ENCODE measurements at regions not wholly inside any gene's neighbourhood (a gene's known extent, or its start where the extent isn't known, plus 50 kb on each side); places are given as distances from the start of the nearest gene placed in this dataset.

DNA sequence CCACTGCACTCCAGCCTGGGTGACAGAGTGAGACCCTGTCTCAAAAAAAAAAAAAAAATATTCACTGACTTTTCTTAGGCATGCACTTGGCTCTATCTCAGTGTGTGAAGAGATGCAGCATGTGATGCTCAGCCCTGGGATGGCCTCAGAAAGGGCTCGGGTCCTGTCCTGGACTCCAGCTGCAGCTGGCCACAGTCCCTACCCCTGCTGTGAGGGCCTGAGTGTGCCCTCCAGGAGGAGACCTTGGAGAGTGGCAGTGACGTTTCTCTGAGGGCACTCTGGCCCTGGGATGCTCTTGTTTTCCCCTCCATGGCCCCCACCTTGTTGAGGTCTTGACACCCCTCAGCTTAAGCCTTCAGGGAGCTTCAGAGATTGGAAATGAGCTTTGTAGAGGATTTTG is 81.9 kb upstream of the POU3F1 start:
- H3K27ac ChIP-seq = no peak overlapping the region
- no peak overlapping the region for H3K4me3 ChIP-seq
- DNase-seq = no peak
- WGBS, 4 donors = 60 to 83% (median 71%) methylated on average over 1 to 2 of the region's 2 CpGs
- no peaks in the 10 kb centered on the region for H3K4me1 ChIP-seq (replicated peaks in 1 of 2)
- H3K27me3 ChIP-seq = peaks cover 5% of the 10 kb centered on the region
- TF ChIP-seq POLR2A (IDR thresholded peaks at IDR 0.05) = no peak
- TF ChIP-seq, protein P1, sequence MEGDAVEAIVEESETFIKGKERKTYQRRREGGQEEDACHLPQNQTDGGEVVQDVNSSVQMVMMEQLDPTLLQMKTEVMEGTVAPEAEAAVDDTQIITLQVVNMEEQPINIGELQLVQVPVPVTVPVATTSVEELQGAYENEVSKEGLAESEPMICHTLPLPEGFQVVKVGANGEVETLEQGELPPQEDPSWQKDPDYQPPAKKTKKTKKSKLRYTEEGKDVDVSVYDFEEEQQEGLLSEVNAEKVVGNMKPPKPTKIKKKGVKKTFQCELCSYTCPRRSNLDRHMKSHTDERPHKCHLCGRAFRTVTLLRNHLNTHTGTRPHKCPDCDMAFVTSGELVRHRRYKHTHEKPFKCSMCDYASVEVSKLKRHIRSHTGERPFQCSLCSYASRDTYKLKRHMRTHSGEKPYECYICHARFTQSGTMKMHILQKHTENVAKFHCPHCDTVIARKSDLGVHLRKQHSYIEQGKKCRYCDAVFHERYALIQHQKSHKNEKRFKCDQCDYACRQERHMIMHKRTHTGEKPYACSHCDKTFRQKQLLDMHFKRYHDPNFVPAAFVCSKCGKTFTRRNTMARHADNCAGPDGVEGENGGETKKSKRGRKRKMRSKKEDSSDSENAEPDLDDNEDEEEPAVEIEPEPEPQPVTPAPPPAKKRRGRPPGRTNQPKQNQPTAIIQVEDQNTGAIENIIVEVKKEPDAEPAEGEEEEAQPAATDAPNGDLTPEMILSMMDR (IDR thresholded peaks at IDR 0.05) = no peak
- intact Hi-C loops (cut with DNase I) = no loop called here
- no peaks in the 10 kb centered on the region for H3K9me3 ChIP-seq (replicated peaks in 1 of 3)
- no peaks in the 10 kb centered on the region for H3K36me3 ChIP-seq (replicated peaks in 1 of 2)

DNA sequence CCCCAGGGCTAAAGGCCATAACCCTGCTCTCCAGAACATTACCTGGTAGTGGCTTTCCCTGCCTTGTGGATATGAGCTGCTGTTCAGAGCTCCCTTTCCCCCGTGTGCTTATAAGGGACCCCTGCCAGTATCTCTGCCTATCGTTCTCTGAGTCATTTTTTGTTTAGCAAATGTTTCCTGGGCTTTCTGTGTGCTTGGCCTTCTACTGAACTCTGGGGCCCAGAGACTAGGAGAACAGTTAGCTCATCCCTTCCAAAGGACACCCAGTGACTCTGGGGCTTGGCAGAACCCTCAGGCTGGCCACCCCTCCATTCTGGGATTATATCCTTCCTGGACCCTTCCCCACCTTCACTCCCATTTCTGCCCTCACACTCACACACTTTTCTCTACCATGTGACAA is 80.8 kb upstream of the POU3F1 start:
- WGBS, 4 donors = 29 to 45% (median 34%) methylated on average over 2 of the region's 2 CpGs
- TF ChIP-seq POLR2A (IDR thresholded peaks at IDR 0.05) = no peak
- TF ChIP-seq, protein P1 (IDR thresholded peaks at IDR 0.05) = no peak
- no peak overlapping the region for H3K4me3 ChIP-seq
- no peaks in the 10 kb centered on the region for H3K9me3 ChIP-seq (replicated peaks in 1 of 3)
- H3K36me3 ChIP-seq (replicated peaks in 1 of 2) = no peaks in the 10 kb centered on the region
- H3K27ac ChIP-seq = peak overlapping the region in 1 of 5 donors; percentile 17
- no peaks in the 10 kb centered on the region for H3K27me3 ChIP-seq
- DNase-seq = peak in 3 of 7 donors; percentile 16 to 37 (median 24)
- no peaks in the 10 kb centered on the region for H3K4me1 ChIP-seq (replicated peaks in 1 of 2)
- intact Hi-C loops (cut with DNase I) = no loop called here

GRCh38 chr1:38126970-38127369 is 80.4 kb upstream of the POU3F1 start:
- no peak for DNase-seq

GRCh38 chr1:38125837-38126520 is 79.4 kb upstream of the POU3F1 start:
- 85 to 92% (median 87%) methylated on average over 17 to 21 of the region's 21 CpGs for WGBS, 4 donors
- H3K4me1 ChIP-seq (replicated peaks in 1 of 2) = no peaks in the 10 kb centered on the region

More at GRCh38 chr1:38126970-38127369, 80.4 kb upstream of the POU3F1 start:
- TF ChIP-seq, protein P1 (IDR thresholded peaks at IDR 0.05) = no peak
- no peak for TF ChIP-seq POLR2A (IDR thresholded peaks at IDR 0.05)
- Histone ChIP-seq H3K4me1 (replicated peaks in 1 of 2) (no peaks in the 10 kb centered on the region), H3K27ac (no peak overlapping the region), H3K36me3 (replicated peaks in 1 of 2) (no peaks in the 10 kb centered on the region), H3K9me3 (replicated peaks in 1 of 3) (no peaks in the 10 kb centered on the region), H3K27me3 (no peaks in the 10 kb centered on the region), H3K4me3 (no peak overlapping the region)
- 75 to 84% (median 83%) methylated on average over 8 of the region's 8 CpGs for WGBS, 4 donors
- intact Hi-C loops (cut with DNase I) = no loop called here

More at GRCh38 chr1:38125837-38126520, 79.4 kb upstream of the POU3F1 start:
- H3K27me3 ChIP-seq = no peaks in the 10 kb centered on the region
- H3K4me3 ChIP-seq = no peak overlapping the region
- DNase-seq = no peak
- no peaks in the 10 kb centered on the region for H3K36me3 ChIP-seq (replicated peaks in 1 of 2)
- intact Hi-C loops (cut with DNase I) = no loop called here
- TF ChIP-seq, protein P1 (IDR thresholded peaks at IDR 0.05) = no peak
- no peak for TF ChIP-seq POLR2A (IDR thresholded peaks at IDR 0.05)
- H3K9me3 ChIP-seq (replicated peaks in 1 of 3) = no peaks in the 10 kb centered on the region
- no peak overlapping the region for H3K27ac ChIP-seq

Data from adrenal gland (tissue), 9 donors.